DMS53 treated with DMSO at 0.1 percent for 48 hours (cell line): ENCODE measurements at regions not wholly inside any gene's neighbourhood (a gene's known extent, or its start where the extent isn't known, plus 50 kb on each side); places are given as distances from the start of the nearest gene placed in this dataset.

Source experiments
- DNase-seq: peaks from one replicate; lab custom pipeline; 2025; ENCODE audit not compliant: unreplicated experiment; lab: John Stamatoyannopoulos, UW

GRCh38 chr6:40196135-40196518 lies 261.9 kb upstream of the MOCS1 start:
- DNase-seq: no peak

GRCh38 chr6:40195428-40196134 lies 261.3 kb upstream of the MOCS1 start:
- DNase-seq: no peak

- no peak for DNase-seq
Measured at GRCh38 chr6:40194447-40195170, 260.3 kb upstream of the MOCS1 start.

GRCh38 chr6:40192516-40192915 lies 258.3 kb upstream of the MOCS1 start:
- DNase-seq: no peak

GRCh38 chr6:40188931-40189330 lies 254.7 kb upstream of the MOCS1 start:
- no peak for DNase-seq

- no peak for DNase-seq
Measured at GRCh38 chr6:40187535-40188144, 253.4 kb upstream of the MOCS1 start.

GRCh38 chr6:40185486-40185885 lies 251.2 kb upstream of the MOCS1 start:
- DNase-seq: no peak

- DNase-seq: no peak
Measured at GRCh38 chr6:40183902-40184301, 249.6 kb upstream of the MOCS1 start.

- DNase-seq: no peak
Measured at GRCh38 chr6:40181367-40181766, 247.1 kb upstream of the MOCS1 start.

GRCh38 chr6:40180271-40180670 lies 246.0 kb upstream of the MOCS1 start:
- no peak for DNase-seq

GRCh38 chr6:40179496-40179895 lies 245.2 kb upstream of the MOCS1 start:
- no peak for DNase-seq

- DNase-seq: no peak
Measured at GRCh38 chr6:40177598-40177997, 243.3 kb upstream of the MOCS1 start.

- no peak for DNase-seq
Measured at GRCh38 chr6:40176152-40176551, 241.9 kb upstream of the MOCS1 start.

- no peak for DNase-seq
Measured at GRCh38 chr6:40172272-40172671, 238.0 kb upstream of the MOCS1 start.

GRCh38 chr6:40171343-40171742 lies 237.1 kb upstream of the MOCS1 start:
- DNase-seq: no peak

GRCh38 chr6:40170856-40171255 lies 236.6 kb upstream of the MOCS1 start:
- DNase-seq: no peak

GRCh38 chr6:40169878-40170277 lies 235.6 kb upstream of the MOCS1 start:
- no peak for DNase-seq

GRCh38 chr6:40166963-40167362 lies 232.7 kb upstream of the MOCS1 start:
- DNase-seq: no peak

GRCh38 chr6:40165036-40165709 lies 230.9 kb upstream of the MOCS1 start:
- DNase-seq: no peak

GRCh38 chr6:40164345-40164755 lies 230.1 kb upstream of the MOCS1 start:
- no peak for DNase-seq

- DNase-seq: no peak
Measured at GRCh38 chr6:40163924-40164323, 229.7 kb upstream of the MOCS1 start.

GRCh38 chr6:40162074-40162473 lies 227.8 kb upstream of the MOCS1 start:
- DNase-seq: no peak
